Astrocyte (in vitro differentiated cells and primary cell): ENCODE measurements at regions not wholly inside any gene's neighbourhood (a gene's known extent, or its start where the extent isn't known, plus 50 kb on each side); places are given as distances from the start of the nearest gene placed in this dataset.

Experiments used
- CTCF ChIP-seq: IDR thresholded peaks from 2 replicates; pipeline ENCODE4 v1.5.1; 2011; ENCODE audit warnings: low read depth, mild to moderate bottlenecking, inconsistent platforms, low read length, moderate library complexity; ENCODE audit not compliant: insufficient read depth
- EZH2 ChIP-seq: IDR thresholded peaks from 2 replicates; pipeline ENCODE4 v1.6.1; 2012; ENCODE audit warnings: mild to moderate bottlenecking, low read length, inconsistent platforms; ENCODE audit not compliant: insufficient read depth

- TF ChIP-seq CTCF (no peak), EZH2 (no peak)
Observed at GRCh38 chr15:92810418-92811138, 89.5 kb upstream of the CHD2 start.
